Astrocyte of the cerebellum (primary cell): ENCODE measurements at regions not wholly inside any gene's neighbourhood (a gene's known extent, or its start where the extent isn't known, plus 50 kb on each side); places are given as distances from the start of the nearest gene placed in this dataset.

Experiments used
- DNase-seq: peaks from one replicate; pipeline ENCODE4 v3.0.0-alpha.2; 2011; ENCODE audit warnings: low read depth
- H3K4me3 ChIP-seq: 2 replicates; pipeline ENCODE4 v1.5.1; 2011; ENCODE audit warnings: mild to moderate bottlenecking, low read depth, low read length, moderate library complexity
- in situ Hi-C: cut with HindIII; loops from 2 replicates; pipeline ENCODE4 v1.10.0; 2017; ENCODE audit warnings: low sequenced_read_pairs
- TF ChIP-seq, protein P1 (sequence below): IDR thresholded peaks from 2 replicates; pipeline ENCODE4 v1.5.1; 2012; ENCODE audit warnings: low read length, low read depth, moderate library complexity, mild to moderate bottlenecking; ENCODE audit errors: missing control alignments

GRCh38 chr4:96566755-96567154, 726.9 kb downstream of the PDHA2 start:
- in situ Hi-C loops = no loop called here
- DNase-seq = no peak
- TF ChIP-seq, protein P1, sequence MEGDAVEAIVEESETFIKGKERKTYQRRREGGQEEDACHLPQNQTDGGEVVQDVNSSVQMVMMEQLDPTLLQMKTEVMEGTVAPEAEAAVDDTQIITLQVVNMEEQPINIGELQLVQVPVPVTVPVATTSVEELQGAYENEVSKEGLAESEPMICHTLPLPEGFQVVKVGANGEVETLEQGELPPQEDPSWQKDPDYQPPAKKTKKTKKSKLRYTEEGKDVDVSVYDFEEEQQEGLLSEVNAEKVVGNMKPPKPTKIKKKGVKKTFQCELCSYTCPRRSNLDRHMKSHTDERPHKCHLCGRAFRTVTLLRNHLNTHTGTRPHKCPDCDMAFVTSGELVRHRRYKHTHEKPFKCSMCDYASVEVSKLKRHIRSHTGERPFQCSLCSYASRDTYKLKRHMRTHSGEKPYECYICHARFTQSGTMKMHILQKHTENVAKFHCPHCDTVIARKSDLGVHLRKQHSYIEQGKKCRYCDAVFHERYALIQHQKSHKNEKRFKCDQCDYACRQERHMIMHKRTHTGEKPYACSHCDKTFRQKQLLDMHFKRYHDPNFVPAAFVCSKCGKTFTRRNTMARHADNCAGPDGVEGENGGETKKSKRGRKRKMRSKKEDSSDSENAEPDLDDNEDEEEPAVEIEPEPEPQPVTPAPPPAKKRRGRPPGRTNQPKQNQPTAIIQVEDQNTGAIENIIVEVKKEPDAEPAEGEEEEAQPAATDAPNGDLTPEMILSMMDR = no peak
- no peak overlapping the region for H3K4me3 ChIP-seq

DNA sequence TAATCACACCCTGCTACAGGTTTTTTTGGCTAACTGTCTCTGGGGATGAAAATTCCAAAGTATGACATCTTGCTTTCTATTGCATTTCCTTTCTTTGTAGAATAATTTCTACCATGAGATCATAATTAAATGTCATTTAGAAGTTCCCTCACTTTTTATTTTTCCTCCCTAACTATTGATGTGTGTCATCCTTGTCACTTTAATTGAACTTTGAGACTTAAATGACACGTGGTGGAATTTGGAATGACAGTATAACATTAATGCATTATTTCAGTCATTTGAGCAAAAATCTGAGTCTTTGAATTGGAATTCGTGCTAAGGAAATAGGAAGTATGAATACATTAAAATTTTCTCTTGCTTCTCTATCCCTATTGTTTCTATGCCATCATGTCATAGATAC, 745.4 kb downstream of the PDHA2 start:
- TF ChIP-seq, protein P1 = no peak
- H3K4me3 ChIP-seq = no peak overlapping the region
- in situ Hi-C loops = no loop called here
- DNase-seq = no peak

DNA sequence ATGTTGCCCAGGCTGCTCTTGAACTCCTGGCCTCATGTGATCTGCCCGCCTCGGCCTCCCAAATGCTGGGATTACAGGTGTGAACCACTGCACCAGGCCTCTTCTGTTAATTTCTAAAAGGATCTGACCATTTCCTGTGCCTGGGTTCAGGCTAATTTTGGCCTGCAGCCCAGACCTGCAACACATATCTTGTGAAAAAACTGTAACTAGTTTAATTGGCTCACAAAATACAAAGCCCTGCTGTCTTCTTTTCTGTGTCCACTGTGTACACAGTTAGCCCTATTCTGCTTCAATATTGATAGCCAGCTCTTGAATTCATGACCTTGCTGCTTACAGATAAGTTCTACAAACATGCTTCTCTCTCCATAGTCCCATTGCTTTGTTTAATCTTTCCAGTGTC, 753.5 kb downstream of the PDHA2 start:
- DNase-seq = no peak
- in situ Hi-C loops = no loop called here
- TF ChIP-seq, protein P1 = no peak
- H3K4me3 ChIP-seq = no peak overlapping the region

DNA sequence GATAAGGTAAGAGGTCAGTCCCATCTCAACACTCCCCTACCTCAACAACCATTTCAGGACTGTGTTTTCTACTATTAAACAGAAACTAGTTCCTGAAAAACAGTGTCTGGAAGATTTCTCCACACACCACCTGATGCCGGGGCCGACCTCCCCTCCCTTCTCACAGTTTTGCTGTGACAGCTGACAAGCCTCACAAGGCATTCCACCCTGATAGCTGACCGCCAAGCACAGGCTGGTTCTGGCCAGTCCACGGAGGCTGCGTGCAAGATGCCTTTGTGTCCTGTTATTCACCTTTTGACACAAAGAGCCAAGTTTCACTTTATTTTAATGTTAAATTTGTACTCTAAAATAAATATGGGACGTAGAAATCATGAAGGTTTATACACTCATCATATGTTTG, 758.6 kb downstream of the PDHA2 start:
- TF ChIP-seq, protein P1 = no peak
- H3K4me3 ChIP-seq = no peak overlapping the region
- no peak for DNase-seq
- in situ Hi-C loops = no loop called here

DNA sequence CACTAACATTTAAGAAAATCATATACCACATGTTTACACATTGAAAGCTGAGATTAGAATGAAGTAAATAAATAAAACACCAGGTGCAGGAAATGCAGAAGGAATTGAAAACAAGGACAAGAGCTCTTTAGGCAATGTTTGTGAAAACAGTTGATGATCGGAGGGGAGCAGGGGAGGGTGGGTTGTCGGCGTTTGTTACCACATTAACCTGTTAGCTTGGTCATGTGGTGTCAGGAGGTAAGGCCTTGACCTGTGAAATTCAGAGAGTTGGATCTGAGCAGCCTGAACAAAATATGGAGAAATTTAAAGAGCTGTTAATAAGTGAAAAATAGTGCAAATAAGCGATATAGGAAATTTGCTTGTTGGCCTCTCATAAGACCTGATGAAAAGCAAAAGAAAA, 759.9 kb downstream of the PDHA2 start:
- DNase-seq = no peak
- TF ChIP-seq, protein P1 = no peak
- in situ Hi-C loops = no loop called here

GRCh38 chr4:96602661-96603060, 762.8 kb downstream of the PDHA2 start:
- in situ Hi-C loops = no loop called here
- TF ChIP-seq, protein P1 = no peak
- DNase-seq = peak; percentile 0
- no peak overlapping the region for H3K4me3 ChIP-seq

More for the DNA sequence above, 759.9 kb downstream of the PDHA2 start:
- H3K4me3 ChIP-seq = no peak overlapping the region

DNA sequence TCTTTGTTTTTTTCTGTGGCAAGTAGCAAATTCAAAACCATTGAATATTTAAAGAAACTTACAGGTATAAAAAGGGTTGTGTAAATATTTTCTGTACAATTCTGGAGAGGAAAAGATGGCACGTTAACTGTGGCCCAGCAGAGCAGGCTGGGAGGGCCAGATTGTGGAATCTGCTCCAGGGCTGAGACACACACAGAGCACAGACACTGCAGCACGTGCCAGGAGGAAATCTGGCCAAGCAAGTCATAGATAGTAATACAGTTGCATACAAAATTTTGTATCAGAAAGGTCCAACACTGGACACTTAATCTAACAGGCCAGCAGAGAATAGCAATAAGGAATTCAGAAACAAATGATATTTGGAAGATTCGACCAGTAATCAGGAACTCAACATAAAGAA, 763.7 kb downstream of the PDHA2 start:
- no peak for DNase-seq
- TF ChIP-seq, protein P1 = no peak
- in situ Hi-C loops = no loop called here
- no peak overlapping the region for H3K4me3 ChIP-seq
